CD4-positive, alpha-beta memory T cell (primary cell): ENCODE measurements at regions not wholly inside any gene's neighbourhood (a gene's known extent, or its start where the extent isn't known, plus 50 kb on each side); places are given as distances from the start of the nearest gene placed in this dataset.

Experiments
- CTCF ChIA-PET: fragments of 350-600 bp; sonication (Branson Sonifier 250); formaldehyde crosslinking; loops from one replicate; lab custom pipeline; 2021; ENCODE audit warnings: inconsistent platforms; ENCODE audit not compliant: partially characterized antibody; lab: Charles Lee
- POLR2A ChIA-PET: fragments of 350-600 bp; sonication (Branson Sonifier 250); formaldehyde crosslinking; loops from one replicate; lab custom pipeline; 2021; ENCODE audit not compliant: partially characterized antibody; lab: Charles Lee
- DNase-seq, 5 donors: peaks; one replicate each; pipeline versions ENCODE4 v3.0.0 to v3.0.0-alpha.2; 2020 to 2022; ENCODE audit warnings: mixed read lengths in 1 of 5
- H3K27ac ChIP-seq: one replicate; pipeline ENCODE4 v1.7.0; 2013; ENCODE audit warnings: low read depth, low read length
- H3K27me3 ChIP-seq: 2 replicates; pipeline ENCODE4 v1.7.0; 2013; ENCODE audit warnings: mild to moderate bottlenecking, low read length, moderate library complexity; ENCODE audit not compliant: insufficient read depth
- H3K36me3 ChIP-seq: 2 replicates; pipeline ENCODE4 v1.7.0; 2013; ENCODE audit warnings: mild to moderate bottlenecking, low read length, moderate library complexity; ENCODE audit not compliant: insufficient read depth
- H3K4me1 ChIP-seq: 2 replicates; pipeline ENCODE4 v1.7.0; 2013; ENCODE audit warnings: mild to moderate bottlenecking, low read length, moderate library complexity; ENCODE audit not compliant: insufficient read depth
- H3K4me3 ChIP-seq, 2 donors: one replicate each; pipeline ENCODE4 v1.7.0; 2013; ENCODE audit warnings: low read length in 2 of 2, mild to moderate bottlenecking in 1 of 2
- H3K9me3 ChIP-seq, 2 donors: one replicate each; pipeline ENCODE4 v1.7.0; 2013; ENCODE audit warnings: low read length in 2 of 2, control low read depth in 1 of 2; ENCODE audit not compliant: control insufficient read depth in 1 of 2
- H3K27ac Mint-ChIP-seq, 7 donors: one replicate each; pipeline ENCODE4 v1.8.0; 2020 to 2021; ENCODE audit warnings: mixed read lengths in 7 of 7, mild to moderate bottlenecking in 6 of 7, inconsistent platforms in 3 of 7, moderate library complexity in 3 of 7
- H3K27me3 Mint-ChIP-seq, 2 donors: one replicate each; pipeline ENCODE4 v1.8.0; 2020 to 2021; ENCODE audit warnings: mixed read lengths in 2 of 2
- H3K36me3 Mint-ChIP-seq, 2 donors: one replicate each; pipeline ENCODE4 v1.8.0; 2020 to 2021; ENCODE audit warnings: mixed read lengths in 2 of 2, inconsistent platforms in 1 of 2, mild to moderate bottlenecking in 1 of 2
- H3K4me1 Mint-ChIP-seq, 4 donors: one replicate each; pipeline ENCODE4 v1.8.0; 2020 to 2021; ENCODE audit warnings: mixed read lengths in 4 of 4, mild to moderate bottlenecking in 1 of 4
- H3K4me3 Mint-ChIP-seq, 8 donors: one replicate each; pipeline ENCODE4 v1.8.0; 2020 to 2021; ENCODE audit warnings: mixed read lengths in 8 of 8, mild to moderate bottlenecking in 7 of 8, moderate library complexity in 6 of 8, inconsistent platforms in 3 of 8
- H3K9me3 Mint-ChIP-seq, 8 donors: one replicate each; pipeline ENCODE4 v1.8.0; 2020 to 2021; ENCODE audit warnings: mixed read lengths in 8 of 8, mild to moderate bottlenecking in 5 of 8, inconsistent platforms in 3 of 8, moderate library complexity in 1 of 8
- intact Hi-C: fragments of 100-400 bp; cut with micrococcal nuclease; formaldehyde crosslinking; loops from one replicate; pipeline ENCODE4 v1.15.1; 2023

DNA sequence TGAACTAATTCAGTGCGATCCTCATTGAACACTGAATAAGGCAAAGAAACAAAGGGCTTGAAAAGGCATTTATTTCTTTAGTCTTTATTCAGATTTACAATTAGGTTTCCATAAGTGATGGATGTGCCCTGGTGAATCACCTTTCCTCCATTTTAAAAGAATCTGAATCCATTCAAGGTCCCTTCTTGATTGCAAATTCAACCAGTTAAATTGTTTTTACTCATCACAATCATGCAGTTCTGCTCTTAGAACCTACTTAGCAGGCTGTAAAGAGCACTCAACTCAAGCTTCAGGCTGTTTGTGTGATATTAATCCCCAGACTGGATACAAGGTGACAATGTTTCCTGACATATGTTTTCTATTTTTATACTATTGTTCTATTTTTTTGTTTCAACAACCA, 321.0 kb downstream of the TBC1D4 start:
- Mint-ChIP-seq H3K4me3 (no peak overlapping the region), H3K27ac (no peak overlapping the region), H3K4me1 (no peaks in the 10 kb centered on the region), H3K36me3 (no peaks in the 10 kb centered on the region), H3K27me3 (peaks cover 8 to 12% of the 10 kb centered on the region in 2 donors), H3K9me3 (peaks cover 0 to 4% (median 0%) of the 10 kb centered on the region in 8 donors)
- Histone ChIP-seq H3K27ac (no peak overlapping the region), H3K9me3 (no peaks in the 10 kb centered on the region), H3K27me3 (no peaks in the 10 kb centered on the region), H3K4me3 (no peak overlapping the region), H3K4me1 (no peaks in the 10 kb centered on the region), H3K36me3 (no peaks in the 10 kb centered on the region)
- POLR2A ChIA-PET = no interaction called here
- DNase-seq = no peak
- intact Hi-C loops = no loop called here
- CTCF ChIA-PET = no interaction called here

DNA sequence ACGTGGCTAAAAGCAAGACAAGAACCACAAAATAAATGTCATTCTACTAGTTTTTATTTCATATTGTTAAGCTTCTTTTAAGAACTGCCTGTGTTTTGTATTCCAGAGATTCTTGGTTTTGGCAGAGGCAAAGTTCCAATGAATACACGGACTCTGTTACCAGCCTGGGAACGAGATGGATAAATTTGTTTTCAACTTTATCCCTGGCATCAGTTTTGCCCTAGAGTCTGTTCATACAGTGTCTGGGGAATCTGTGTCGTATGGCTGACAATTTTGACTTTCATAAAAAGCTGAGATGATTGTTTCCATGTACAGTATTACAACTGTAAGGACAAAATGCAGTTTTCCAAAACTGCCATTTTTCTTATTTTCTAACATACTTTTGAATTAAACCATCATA, 327.6 kb downstream of the TBC1D4 start:
- Histone ChIP-seq H3K27ac (no peak overlapping the region), H3K4me1 (no peaks in the 10 kb centered on the region), H3K36me3 (no peaks in the 10 kb centered on the region), H3K9me3 (no peaks in the 10 kb centered on the region), H3K4me3 (no peak overlapping the region), H3K27me3 (no peaks in the 10 kb centered on the region)
- Mint-ChIP-seq H3K27ac (no peak overlapping the region), H3K36me3 (no peaks in the 10 kb centered on the region), H3K27me3 (peaks cover 13 to 19% of the 10 kb centered on the region in 2 donors), H3K9me3 (peaks cover 0 to 11% (median 5%) of the 10 kb centered on the region in 8 donors), H3K4me1 (no peaks in the 10 kb centered on the region), H3K4me3 (no peak overlapping the region)
- ChIA-PET CTCF (interaction anchor here (0.8 kb wide), 1 partner anchor 10 kb away, joined by 3 read pairs; no protein-coding TSS in a partner anchor), POLR2A (no interaction called here)
- intact Hi-C loops = no loop called here
- no peak for DNase-seq

DNA sequence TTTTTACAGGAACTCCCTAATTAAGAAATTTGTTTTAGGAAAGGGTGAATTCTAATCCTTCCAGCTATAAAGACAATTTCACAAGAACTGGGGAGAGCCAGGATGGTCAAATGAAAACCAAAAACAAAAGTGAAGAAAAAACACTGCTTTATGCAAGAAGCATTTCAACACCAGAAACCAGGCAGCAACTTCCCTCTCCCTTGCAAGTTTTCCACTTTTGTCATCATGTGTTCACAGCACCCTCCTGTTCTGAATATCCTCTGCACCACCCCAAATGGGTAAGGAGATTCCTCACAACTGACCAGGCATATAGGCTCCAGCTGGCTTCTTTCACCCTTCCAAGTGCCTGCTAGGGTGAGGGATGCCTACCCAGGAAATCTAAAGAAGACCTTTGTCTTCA, 328.1 kb downstream of the TBC1D4 start:
- H3K4me3 ChIP-seq = no peak overlapping the region
- H3K4me1 ChIP-seq = no peaks in the 10 kb centered on the region
- no peaks in the 10 kb centered on the region for H3K9me3 ChIP-seq
- Mint-ChIP-seq H3K36me3 (no peaks in the 10 kb centered on the region), H3K27ac (no peak overlapping the region), H3K4me3 (no peak overlapping the region), H3K4me1 (no peaks in the 10 kb centered on the region), H3K9me3 (peaks cover 0 to 11% (median 5%) of the 10 kb centered on the region in 8 donors), H3K27me3 (peaks cover 13 to 21% of the 10 kb centered on the region in 2 donors)
- H3K36me3 ChIP-seq = no peaks in the 10 kb centered on the region
- ChIA-PET POLR2A (no interaction called here), CTCF (no interaction called here)
- H3K27ac ChIP-seq = no peak overlapping the region
- DNase-seq = no peak
- intact Hi-C loops = no loop called here
- no peaks in the 10 kb centered on the region for H3K27me3 ChIP-seq

GRCh38 chr13:75153386-75153785, 328.6 kb downstream of the TBC1D4 start:
- Mint-ChIP-seq H3K4me3 (no peak overlapping the region), H3K4me1 (no peaks in the 10 kb centered on the region), H3K9me3 (peaks cover 0 to 11% (median 5%) of the 10 kb centered on the region in 8 donors), H3K27ac (no peak overlapping the region), H3K36me3 (no peaks in the 10 kb centered on the region), H3K27me3 (peaks cover 11 to 21% of the 10 kb centered on the region in 2 donors)
- intact Hi-C loops = no loop called here
- Histone ChIP-seq H3K4me3 (no peak overlapping the region), H3K27ac (no peak overlapping the region), H3K9me3 (no peaks in the 10 kb centered on the region), H3K27me3 (no peaks in the 10 kb centered on the region), H3K4me1 (no peaks in the 10 kb centered on the region), H3K36me3 (no peaks in the 10 kb centered on the region)
- ChIA-PET CTCF (no interaction called here), POLR2A (no interaction called here)
- no peak for DNase-seq

GRCh38 chr13:75151081-75151643, 330.8 kb downstream of the TBC1D4 start:
- Mint-ChIP-seq H3K27ac (no peak overlapping the region), H3K36me3 (no peaks in the 10 kb centered on the region), H3K9me3 (peaks cover 0 to 8% (median 5%) of the 10 kb centered on the region in 8 donors), H3K4me3 (no peak overlapping the region), H3K27me3 (peaks cover 8 to 16% of the 10 kb centered on the region in 2 donors), H3K4me1 (no peaks in the 10 kb centered on the region)
- H3K4me1 ChIP-seq = no peaks in the 10 kb centered on the region
- no peaks in the 10 kb centered on the region for H3K27me3 ChIP-seq
- POLR2A ChIA-PET = no interaction called here
- H3K27ac ChIP-seq = no peak overlapping the region
- intact Hi-C loops = no loop called here
- H3K4me3 ChIP-seq = no peak overlapping the region
- H3K36me3 ChIP-seq = no peaks in the 10 kb centered on the region
- H3K9me3 ChIP-seq = no peaks in the 10 kb centered on the region
- CTCF ChIA-PET = no interaction called here
- no peak for DNase-seq

DNA sequence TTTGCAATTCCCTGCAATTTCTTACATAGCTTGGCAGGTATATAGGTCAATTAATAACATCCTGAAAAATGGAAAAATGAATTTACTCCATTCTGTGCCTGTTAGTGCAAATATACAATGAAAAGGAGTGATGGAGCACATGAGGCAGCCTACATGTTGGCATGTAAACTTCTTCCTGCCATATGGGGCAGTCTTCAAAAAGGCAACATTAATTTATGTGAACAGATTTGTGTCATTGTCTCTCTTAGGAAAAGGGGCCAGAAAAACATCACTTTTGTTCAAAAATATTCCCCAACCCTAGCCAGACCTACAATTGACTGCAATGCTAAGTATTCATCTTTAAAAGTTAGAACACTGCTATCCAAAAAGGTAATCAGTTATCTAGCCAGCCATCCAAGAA, 332.2 kb downstream of the TBC1D4 start:
- no peaks in the 10 kb centered on the region for H3K36me3 Mint-ChIP-seq
- H3K27me3 Mint-ChIP-seq = peaks cover 9 to 10% of the 10 kb centered on the region in 2 donors
- no peak overlapping the region for H3K27ac Mint-ChIP-seq
- ChIA-PET POLR2A (no interaction called here), CTCF (no interaction called here)
- no peaks in the 10 kb centered on the region for H3K9me3 ChIP-seq
- no peaks in the 10 kb centered on the region for H3K36me3 ChIP-seq
- no peak overlapping the region for H3K4me3 Mint-ChIP-seq
- intact Hi-C loops = no loop called here
- peaks cover 1 to 8% (median 4%) of the 10 kb centered on the region in 8 donors for H3K9me3 Mint-ChIP-seq
- no peaks in the 10 kb centered on the region for H3K4me1 Mint-ChIP-seq
- no peak overlapping the region for H3K27ac ChIP-seq
- no peak for DNase-seq
- no peaks in the 10 kb centered on the region for H3K27me3 ChIP-seq
- H3K4me1 ChIP-seq = no peaks in the 10 kb centered on the region
- H3K4me3 ChIP-seq = no peak overlapping the region

GRCh38 chr13:75147946-75148345, 334.0 kb downstream of the TBC1D4 start:
- no peaks in the 10 kb centered on the region for H3K4me1 ChIP-seq
- H3K4me3 Mint-ChIP-seq = no peak overlapping the region
- no peak overlapping the region for H3K27ac ChIP-seq
- no peaks in the 10 kb centered on the region for H3K36me3 ChIP-seq
- no peak overlapping the region for H3K27ac Mint-ChIP-seq
- ChIA-PET POLR2A (no interaction called here), CTCF (no interaction called here)
- no peaks in the 10 kb centered on the region for H3K27me3 ChIP-seq
- H3K27me3 Mint-ChIP-seq = peaks cover 6 to 8% of the 10 kb centered on the region in 2 donors
- no peaks in the 10 kb centered on the region for H3K36me3 Mint-ChIP-seq
- no peak for DNase-seq
- no peaks in the 10 kb centered on the region for H3K4me1 Mint-ChIP-seq
- H3K4me3 ChIP-seq = no peak overlapping the region
- H3K9me3 Mint-ChIP-seq = peaks cover 1 to 8% (median 4%) of the 10 kb centered on the region in 8 donors
- no peaks in the 10 kb centered on the region for H3K9me3 ChIP-seq
- intact Hi-C loops = no loop called here
